ENCODE measurements at regions not wholly inside any gene's neighbourhood (a gene's known extent, or its start where the extent isn't known, plus 50 kb on each side); places are given as distances from the start of the nearest gene placed in this dataset.

DNA sequence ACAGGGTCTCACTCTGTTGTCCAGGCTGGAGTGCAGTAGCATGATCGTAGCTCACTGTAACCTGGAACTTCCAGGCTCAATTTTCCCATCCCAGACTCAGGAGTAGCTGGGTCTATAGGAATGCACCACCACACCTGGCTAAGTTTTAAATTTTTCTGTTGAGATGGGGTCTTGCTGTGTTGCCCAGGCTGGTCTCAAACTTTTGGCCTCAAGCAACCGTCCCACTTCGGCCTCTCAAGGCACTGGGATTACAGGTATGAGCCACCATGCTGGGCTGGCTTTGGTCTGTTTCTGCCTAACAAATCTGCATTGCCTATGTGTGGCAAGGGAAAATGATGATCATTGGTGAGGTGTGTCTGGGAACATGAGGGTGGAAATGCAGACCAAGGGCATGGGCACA is 59.3 kb upstream of the CLMP start:
- no peak for DNase-seq

DNA sequence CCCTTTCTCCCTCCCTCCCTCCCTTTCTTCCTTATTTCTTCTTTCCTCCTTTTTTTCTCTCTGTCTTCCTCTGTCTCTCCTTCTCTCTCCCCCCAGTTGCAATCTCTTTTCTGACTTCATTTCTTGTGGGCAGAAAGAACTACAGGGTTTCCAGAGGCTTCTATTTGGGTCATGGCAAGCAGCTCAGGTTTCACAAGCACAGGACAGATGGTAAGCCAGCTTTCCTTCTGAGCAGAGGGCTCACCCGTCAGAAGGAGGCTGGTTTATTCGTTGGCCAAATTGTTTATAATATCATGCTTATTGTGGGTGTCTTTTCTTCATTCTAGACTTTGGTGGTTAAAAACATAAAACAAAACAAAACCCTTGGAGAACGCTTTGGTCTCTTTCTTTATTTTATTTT is 58.9 kb upstream of the CLMP start:
- DNase-seq = no peak

DNA sequence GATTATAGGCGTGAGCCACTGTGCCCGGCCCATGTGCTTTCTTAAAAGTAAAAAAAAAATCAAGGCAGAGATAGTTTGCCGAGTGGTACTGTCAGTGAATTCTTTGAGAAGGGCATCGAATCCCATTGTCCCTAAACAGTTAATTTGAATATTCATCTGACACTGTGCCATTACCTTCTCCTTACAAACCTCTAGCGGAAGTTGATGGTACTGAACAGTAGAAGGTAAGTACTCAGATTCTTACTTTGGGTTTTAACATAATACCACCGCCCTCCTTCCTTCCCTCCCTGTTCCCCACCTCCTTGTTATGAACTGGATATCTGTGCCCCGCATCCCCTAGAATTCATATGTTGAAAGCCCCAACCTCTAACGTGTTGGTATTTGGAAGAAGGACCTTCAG is 58.2 kb upstream of the CLMP start:
- no peak for DNase-seq

DNA sequence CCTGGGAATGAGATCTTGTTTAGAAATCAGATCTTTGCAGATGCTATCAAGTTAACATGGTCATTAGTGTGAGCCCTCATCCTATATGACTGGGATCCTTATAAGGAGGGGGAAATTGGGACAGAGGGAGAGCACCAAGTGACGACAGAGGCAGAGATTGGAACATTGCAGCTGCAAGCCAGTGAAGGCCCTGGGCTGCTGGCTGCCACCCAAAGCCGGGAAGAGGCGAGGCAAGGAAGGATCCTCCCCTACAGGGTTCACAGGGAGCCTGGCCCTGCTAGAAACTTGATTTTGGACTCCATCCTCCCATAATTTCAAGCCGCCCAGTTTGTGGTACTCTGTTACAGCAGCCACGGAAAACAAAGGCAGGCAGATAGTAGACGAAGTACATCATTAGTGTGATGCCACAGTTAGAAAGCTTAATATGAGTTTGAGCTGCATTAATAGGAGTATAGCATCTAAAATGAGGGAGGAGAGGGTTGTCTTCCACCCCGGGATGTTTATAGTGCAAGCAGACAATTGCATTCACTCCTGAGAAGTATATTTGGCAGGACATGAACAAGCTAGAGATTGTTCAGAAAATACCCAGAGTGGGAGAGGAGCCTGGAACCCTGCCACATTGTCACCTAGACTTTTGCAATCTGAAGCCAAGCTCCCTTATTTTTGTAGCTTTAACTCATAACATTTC is 56.8 kb upstream of the CLMP start:
- no peak for DNase-seq

DNA sequence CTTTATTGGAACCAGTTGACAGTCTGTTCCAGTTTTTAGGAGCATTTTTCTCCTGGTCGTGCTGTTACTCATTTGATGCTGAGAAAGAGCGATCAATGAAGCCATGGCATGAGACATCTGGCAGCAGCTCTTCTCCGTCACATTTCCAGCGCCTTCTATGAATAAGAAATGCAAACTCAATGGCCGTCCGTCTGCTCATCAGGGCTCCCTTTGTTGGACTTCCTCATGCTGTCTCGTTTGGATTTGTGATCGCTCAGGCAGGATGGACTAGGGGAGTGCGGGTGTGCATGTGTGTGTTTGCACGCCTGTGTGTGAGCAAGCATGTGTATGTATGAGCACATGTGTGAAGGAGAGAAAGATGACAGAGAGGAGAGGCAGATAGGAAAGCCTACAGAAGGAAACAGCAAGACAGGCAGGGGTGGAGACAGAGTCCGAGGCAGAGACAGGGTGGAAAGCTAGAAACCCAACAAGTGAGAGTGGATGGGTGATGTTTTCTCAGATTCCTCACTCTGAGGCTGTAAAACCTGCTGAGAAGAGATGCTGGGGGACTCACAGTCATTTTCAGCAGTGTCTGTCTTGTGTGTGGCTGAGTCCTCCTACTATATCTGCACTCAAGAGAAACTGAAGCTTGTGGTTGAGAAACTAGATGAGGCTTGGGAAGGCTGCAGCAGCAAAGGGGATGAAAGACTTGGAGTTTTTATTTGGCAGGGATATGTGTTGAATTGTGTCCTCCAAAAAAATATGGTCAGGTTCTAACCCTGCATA is 56.0 kb upstream of the CLMP start:
- no peak for DNase-seq

DNA sequence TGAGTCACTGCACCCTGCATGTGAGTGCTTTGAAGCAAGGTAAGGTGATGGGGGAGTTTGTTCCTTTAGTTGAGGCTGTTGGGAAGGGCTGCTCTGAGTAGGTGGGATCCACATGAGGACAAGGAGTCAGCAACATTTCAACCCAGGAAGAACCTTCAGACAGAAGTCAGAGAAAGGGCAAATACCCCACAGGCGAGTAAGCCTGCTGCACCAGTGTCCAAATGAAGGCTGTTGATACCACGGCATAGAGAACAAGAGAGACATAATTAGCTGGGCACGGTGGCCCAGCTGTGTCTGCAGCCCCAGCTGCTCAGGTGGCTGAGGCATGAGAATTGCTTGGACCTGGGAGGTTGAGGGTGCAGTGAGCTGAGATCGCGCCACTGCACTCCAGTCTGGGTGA is 54.3 kb upstream of the CLMP start:
- no peak for DNase-seq

DNA sequence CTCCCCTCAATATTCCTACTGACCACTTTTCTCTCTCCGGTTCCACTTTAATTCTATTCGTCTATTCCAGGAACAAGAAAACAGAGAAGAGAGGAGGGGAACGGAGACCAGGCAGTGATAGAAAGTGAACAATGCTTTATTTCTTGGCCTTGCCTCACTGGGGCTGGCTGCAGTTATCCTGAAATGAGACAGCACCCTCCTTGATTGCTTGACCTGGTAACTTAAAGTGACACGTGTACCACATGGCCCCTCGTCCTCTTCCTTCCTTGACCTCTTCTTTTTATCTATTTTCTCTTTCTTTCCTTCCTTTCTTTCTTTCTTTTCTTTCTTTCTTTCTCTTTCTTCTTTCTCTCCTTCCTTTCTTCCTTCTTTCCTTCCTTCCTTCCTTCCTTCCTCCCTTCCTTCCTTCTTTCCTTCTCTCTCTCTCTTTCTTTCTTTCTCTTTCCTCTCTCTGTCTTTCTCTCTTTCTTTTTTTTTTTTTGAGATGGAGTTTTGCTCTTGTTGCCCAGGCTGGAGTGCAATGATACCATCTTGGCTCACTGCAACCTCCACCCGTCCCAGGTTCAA is 52.8 kb upstream of the CLMP start:
- no peak for DNase-seq

DNA sequence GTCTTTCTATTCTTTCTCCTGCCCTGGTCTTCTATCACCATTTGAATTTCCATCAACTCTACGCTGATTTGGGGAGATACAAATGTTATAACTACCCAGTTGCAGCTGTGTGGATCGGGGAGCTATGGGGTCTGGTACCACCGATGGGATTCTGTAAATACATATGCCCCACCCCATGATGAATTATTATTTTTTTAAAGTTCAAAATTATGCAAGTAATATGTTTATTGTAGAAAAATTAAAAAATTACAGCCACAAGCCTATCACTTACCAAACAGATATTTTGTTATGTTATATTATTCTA is 52.4 kb upstream of the CLMP start:
- no peak for DNase-seq

DNA sequence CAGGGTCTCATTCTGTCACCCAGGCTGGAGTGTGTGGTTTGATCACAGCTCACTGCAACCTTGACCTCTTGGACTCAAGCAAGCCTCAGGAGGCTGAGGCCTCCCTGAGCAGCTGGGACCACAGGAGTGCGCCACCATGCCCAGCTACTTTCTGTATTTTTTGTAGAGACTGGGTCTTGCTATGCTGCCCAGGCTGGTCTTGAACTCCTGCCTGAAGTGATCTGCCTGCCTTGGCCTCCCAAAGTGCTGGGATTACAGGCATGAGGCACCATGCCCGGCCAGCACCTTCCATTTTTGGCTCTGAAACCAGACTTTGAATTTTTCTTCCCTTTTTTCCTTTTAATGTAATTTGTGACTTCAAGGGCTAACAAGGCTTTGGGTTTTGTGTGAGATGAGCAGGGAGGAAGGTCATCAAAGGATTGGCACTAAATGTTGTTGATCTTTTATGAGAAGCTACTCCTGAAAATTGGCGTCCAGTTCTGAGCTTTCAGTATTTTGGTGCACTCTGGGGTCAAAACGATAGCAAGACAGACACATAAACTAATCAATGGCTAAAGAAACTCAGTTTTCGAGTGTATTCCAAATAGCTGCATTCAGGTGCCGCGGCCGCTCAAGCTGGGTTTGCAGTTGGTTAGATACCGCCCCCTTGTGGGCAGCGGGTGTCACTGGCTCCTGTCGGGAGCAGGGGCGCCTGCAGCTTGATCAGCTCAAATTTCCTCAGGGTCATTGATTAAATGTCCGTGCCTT is 51.9 kb upstream of the CLMP start:
- DNase-seq = peak; percentile 78

DNA sequence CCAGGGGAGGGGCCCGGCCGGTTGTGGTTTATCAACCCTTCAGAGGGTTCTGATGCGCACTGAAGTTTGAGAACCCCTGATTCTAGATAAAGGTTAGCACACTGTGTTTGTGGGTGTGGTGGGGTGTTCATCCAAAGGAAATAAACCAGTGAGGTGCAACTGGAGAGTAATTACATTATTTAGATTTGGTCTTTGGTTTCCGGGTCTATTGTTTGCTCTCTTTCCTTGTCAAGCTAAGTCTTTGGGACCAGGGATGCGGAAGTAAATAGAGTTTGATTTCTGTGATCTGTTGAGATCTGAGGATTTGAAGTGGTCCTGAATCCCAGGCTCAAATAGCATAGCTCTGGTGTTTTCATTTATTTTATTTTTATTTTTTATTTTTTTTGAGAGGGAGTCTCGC is 50.5 kb upstream of the CLMP start:
- DNase-seq = no peak
